ENCODE measurements at regions not wholly inside any gene's neighbourhood (a gene's known extent, or its start where the extent isn't known, plus 50 kb on each side); places are given as distances from the start of the nearest gene placed in this dataset.

- WGBS, 5 donors: 90 to 95% (median 94%) methylated on average over 12 of the region's 12 CpGs
- no peaks in the 10 kb centered on the region for H3K4me1 ChIP-seq
- no peak overlapping the region for H3K27ac ChIP-seq
- TF ChIP-seq CTCF (IDR thresholded peaks at IDR 0.05 in 8 of 11, conservative IDR thresholded peaks at IDR 0.05 in 3 of 11) (no peak), POLR2A (IDR thresholded peaks at IDR 0.05) (no peak), POLR2AphosphoS5 (IDR thresholded peaks at IDR 0.05) (no peak)
- H3K9me3 ChIP-seq: peaks cover 0 to 12% (median 4%) of the 10 kb centered on the region in 8 donors
- intact Hi-C loops (cut with DNase I; ENCODE audit: low total_unique reads): no loop called here
- no peak for DNase-seq
- H3K4me3 ChIP-seq: no peak overlapping the region
- H3K27me3 ChIP-seq (replicated peaks in 1 of 7): no peaks in the 10 kb centered on the region
- no peaks in the 10 kb centered on the region for H3K36me3 ChIP-seq
Observed at GRCh38 chr22:49492741-49493251, 334.9 kb downstream of the BRD1 start.

- WGBS, 5 donors: 90 to 97% (median 94%) methylated on average over 14 to 17 of the region's 17 CpGs
- no peaks in the 10 kb centered on the region for H3K4me1 ChIP-seq
- no peak overlapping the region for H3K27ac ChIP-seq
- peaks cover 0 to 11% (median 4%) of the 10 kb centered on the region in 8 donors for H3K9me3 ChIP-seq
- TF ChIP-seq POLR2A (IDR thresholded peaks at IDR 0.05): no peak
- no peak for TF ChIP-seq POLR2AphosphoS5 (IDR thresholded peaks at IDR 0.05)
- TF ChIP-seq CTCF (IDR thresholded peaks at IDR 0.05 in 8 of 11, conservative IDR thresholded peaks at IDR 0.05 in 3 of 11): no peak
- H3K4me3 ChIP-seq: no peak overlapping the region
- DNase-seq: no peak
- H3K27me3 ChIP-seq (replicated peaks in 1 of 7): no peaks in the 10 kb centered on the region
- no peaks in the 10 kb centered on the region for H3K36me3 ChIP-seq
- intact Hi-C loops (cut with DNase I; ENCODE audit: low total_unique reads): no loop called here
Observed at GRCh38 chr22:49492308-49492707, 335.4 kb downstream of the BRD1 start.

DNA sequence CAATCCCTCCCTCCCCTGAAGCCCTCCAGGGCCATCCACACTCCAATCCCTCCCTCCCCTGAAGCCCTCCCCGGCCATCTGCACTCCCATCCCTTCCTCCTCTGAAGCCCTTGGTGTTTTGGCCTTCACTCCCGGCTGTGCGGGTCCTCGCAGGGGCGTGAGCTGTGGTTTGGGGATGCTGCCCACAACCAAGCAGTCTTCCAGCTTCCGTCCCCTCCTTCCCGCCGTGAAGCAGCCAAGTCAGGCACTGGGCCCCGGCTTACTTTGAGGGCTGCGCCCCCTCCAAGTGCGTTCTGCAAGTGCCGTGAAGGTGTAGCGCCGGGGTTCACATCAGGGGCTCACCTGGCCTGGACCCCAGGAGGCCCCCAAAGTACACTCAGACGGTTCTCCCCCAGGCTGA, 335.9 kb downstream of the BRD1 start:
- no peak for DNase-seq
- H3K36me3 ChIP-seq: no peaks in the 10 kb centered on the region
- WGBS, 5 donors: 85 to 91% (median 88%) methylated on average over 15 of the region's 15 CpGs
- H3K27me3 ChIP-seq (replicated peaks in 1 of 7): no peaks in the 10 kb centered on the region
- peaks cover 0 to 8% (median 3%) of the 10 kb centered on the region in 8 donors for H3K9me3 ChIP-seq
- H3K4me1 ChIP-seq: no peaks in the 10 kb centered on the region
- no peak overlapping the region for H3K4me3 ChIP-seq
- H3K27ac ChIP-seq: no peak overlapping the region
- intact Hi-C loops (cut with DNase I; ENCODE audit: low total_unique reads): no loop called here
- TF ChIP-seq POLR2A (IDR thresholded peaks at IDR 0.05): no peak

- no peaks in the 10 kb centered on the region for H3K27me3 ChIP-seq (replicated peaks in 1 of 7)
- TF ChIP-seq CTCF (IDR thresholded peaks at IDR 0.05 in 8 of 11, conservative IDR thresholded peaks at IDR 0.05 in 3 of 11): no peak
- no peak for TF ChIP-seq POLR2A (IDR thresholded peaks at IDR 0.05)
- no peak for TF ChIP-seq POLR2AphosphoS5 (IDR thresholded peaks at IDR 0.05)
- H3K4me1 ChIP-seq: no peaks in the 10 kb centered on the region
- H3K36me3 ChIP-seq: no peaks in the 10 kb centered on the region
- DNase-seq: no peak
- peaks cover 0 to 3% (median 0%) of the 10 kb centered on the region in 8 donors for H3K9me3 ChIP-seq
- 80 to 96% (median 86%) methylated on average over 4 to 9 of the region's 9 CpGs for WGBS, 5 donors
- intact Hi-C loops (cut with DNase I; ENCODE audit: low total_unique reads): no loop called here
- H3K4me3 ChIP-seq: no peak overlapping the region
- H3K27ac ChIP-seq: no peak overlapping the region
Observed at GRCh38 chr22:49491221-49491635, 336.4 kb downstream of the BRD1 start.

GRCh38 chr22:49490692-49491091, 337.0 kb downstream of the BRD1 start:
- 90 to 96% (median 93%) methylated on average over 6 to 18 of the region's 18 CpGs for WGBS, 5 donors
- H3K27ac ChIP-seq: no peak overlapping the region
- DNase-seq: no peak
- intact Hi-C loops (cut with DNase I; ENCODE audit: low total_unique reads): no loop called here
- no peaks in the 10 kb centered on the region for H3K36me3 ChIP-seq
- H3K9me3 ChIP-seq: no peaks in the 10 kb centered on the region
- no peak overlapping the region for H3K4me3 ChIP-seq
- peaks cover 0 to 2% (median 0%) of the 10 kb centered on the region in 7 donors for H3K27me3 ChIP-seq (replicated peaks in 1 of 7)
- TF ChIP-seq POLR2AphosphoS5 (IDR thresholded peaks at IDR 0.05) (no peak), CTCF (IDR thresholded peaks at IDR 0.05 in 8 of 11, conservative IDR thresholded peaks at IDR 0.05 in 3 of 11) (no peak), POLR2A (IDR thresholded peaks at IDR 0.05) (no peak)
- peaks cover 0 to 4% (median 0%) of the 10 kb centered on the region in 6 donors for H3K4me1 ChIP-seq

All from spleen (tissue), 11 donors.